ENCODE measurements at regions not wholly inside any gene's neighbourhood (a gene's known extent, or its start where the extent isn't known, plus 50 kb on each side); places are given as distances from the start of the nearest gene placed in this dataset.

GRCh38 chr2:11038641-11039040, 116.6 kb upstream of the SLC66A3 start:
- TF ChIP-seq CTCF (conservative IDR thresholded peaks at IDR 0.05) (no peak), ZFX (IDR thresholded peaks at IDR 0.05) (no peak)

All from C4-2B (cell line).